GM12878 (cell line): ENCODE measurements at regions not wholly inside any gene's neighbourhood (a gene's known extent, or its start where the extent isn't known, plus 50 kb on each side); places are given as distances from the start of the nearest gene placed in this dataset.

Source experiments
- ATAC-seq: fragments of 200-7000 bp; cut with Tn5 transposase; 3 replicates; pipeline ENCODE4 v1.9.1; 2020; ENCODE audit warnings: mild to moderate bottlenecking, moderate library complexity
- BruUV-seq: library from RNA; stranded (reverse); fragments of 400-500 nt; replicated peaks from 2 replicates; lab custom pipeline; 2021; lab: Mats Ljungman, UMichigan
- CTCF ChIA-PET: fragments of 300-600 bp; sonication (Branson Sonifier 250); formaldehyde crosslinking; extraction: SDS; loops from one replicate; lab custom pipeline; 2021; ENCODE audit warnings: inconsistent platforms; lab: Yijun Ruan, JAX
- POLR2A ChIA-PET: fragments of 350-600 bp; formaldehyde crosslinking; extraction: SDS; loops from one replicate; lab custom pipeline; 2021; ENCODE audit warnings: inconsistent platforms; lab: Charles Lee
- RAD21 ChIA-PET: fragments of 300-600 bp; sonication (Branson Sonifier 250); formaldehyde crosslinking; loops from one replicate; lab custom pipeline; 2023; ENCODE audit warnings: antibody characterized with exemption; ENCODE audit not compliant: unreplicated experiment; lab: Charles Lee
- SMC1A ChIA-PET: fragments of 300-600 bp; sonication (Branson Sonifier 250); formaldehyde crosslinking; loops from one replicate; lab custom pipeline; 2023; ENCODE audit not compliant: unreplicated experiment, uncharacterized antibody; lab: Charles Lee
- DNase-seq: peaks from one replicate; pipeline ENCODE4 v3.0.0-alpha.2; 2011; ENCODE audit warnings: low read depth, low spot score
- FAIRE-seq: peaks from 3 replicates; lab custom pipeline; 2011; peaks lifted over from hg19 to GRCh38; lab: Jason Lieb, UNC
- H2AFZ ChIP-seq: 2 replicates; pipeline ENCODE4 v1.6.0; 2011; ENCODE audit warnings: low read depth, low read length, control low read depth; ENCODE audit not compliant: control insufficient read depth
- H3K27ac ChIP-seq: 2 replicates; pipeline ENCODE4 v1.5.1; 2011; ENCODE audit warnings: control low read depth; ENCODE audit not compliant: control insufficient read depth, insufficient read depth
- H3K27me3 ChIP-seq, 2 experiments: replicated peaks in 1 of 2; 2 replicates each; pipeline versions ENCODE4 v1.6.0 to v1.6.1; 2011; ENCODE audit warnings: low read length in 1 of 2; ENCODE audit not compliant: control insufficient read depth in 2 of 2, insufficient read depth in 2 of 2
- H3K36me3 ChIP-seq, 2 experiments: 2 replicates each; pipeline ENCODE4 v1.5.1; 2011; ENCODE audit warnings: low read length in 1 of 2; ENCODE audit not compliant: control insufficient read depth in 2 of 2, insufficient read depth in 2 of 2
- H3K4me1 ChIP-seq: 2 replicates; pipeline ENCODE4 v1.6.1; 2011; ENCODE audit warnings: mild to moderate bottlenecking, low read length, moderate library complexity, mixed read lengths; ENCODE audit not compliant: control insufficient read depth, insufficient read depth
- H3K4me2 ChIP-seq: 2 replicates; pipeline ENCODE4 v1.6.0; 2011; ENCODE audit warnings: control low read depth; ENCODE audit not compliant: control insufficient read depth, insufficient read depth
- H3K4me3 ChIP-seq: fragments of 200-600 bp; sonication (generic); 2 replicates; pipeline ENCODE4 v1.5.1; 2016
- H3K79me2 ChIP-seq: 2 replicates; pipeline ENCODE4 v1.6.0; 2011; ENCODE audit warnings: low read length; ENCODE audit not compliant: control insufficient read depth, insufficient read depth
- H3K9ac ChIP-seq: 2 replicates; pipeline ENCODE4 v1.8.0; 2011; ENCODE audit warnings: low read length, control low read depth, mixed read lengths; ENCODE audit not compliant: control insufficient read depth, insufficient read depth
- H3K9me3 ChIP-seq: replicated peaks from 3 replicates; pipeline ENCODE4 v1.5.1; 2011; ENCODE audit warnings: mild to moderate bottlenecking, low read length; ENCODE audit not compliant: control insufficient read depth, insufficient read depth
- H4K20me1 ChIP-seq: 2 replicates; pipeline ENCODE4 v1.6.0; 2011; ENCODE audit not compliant: control insufficient read depth, insufficient read depth
- CEBPB ChIP-seq, 2 experiments: fragments of 150-350 bp in 1 of 2; IDR thresholded peaks; 2 replicates each; pipeline ENCODE4 v1.6.1; 2012 to 2014; ENCODE audit warnings: low read depth in 2 of 2, low read length in 2 of 2, borderline replicate concordance in 1 of 2, inconsistent platforms in 1 of 2
- CREM ChIP-seq: IDR thresholded peaks from 2 replicates; pipeline ENCODE4 v1.6.1; 2014; ENCODE audit warnings: antibody characterized with exemption, low read depth
- E4F1 ChIP-seq: fragments of 450-650 bp; IDR thresholded peaks from 2 replicates; pipeline ENCODE4 v1.6.1; 2018; ENCODE audit warnings: borderline replicate concordance, mild to moderate bottlenecking; ENCODE audit not compliant: partially characterized antibody
- EGR1 ChIP-seq, 2 experiments: IDR thresholded peaks; 1 replicate in 1 of 2; 2 replicates in 1 of 2; pipeline ENCODE4 v1.6.1; 2011 to 2012; ENCODE audit warnings: low read depth in 2 of 2, low read length in 2 of 2, borderline replicate concordance in 1 of 2, mild to moderate bottlenecking in 1 of 2, moderate library complexity in 1 of 2
- HCFC1 ChIP-seq: fragments of 150-350 bp; IDR thresholded peaks from 2 replicates; pipeline ENCODE4 v1.6.1; 2014; ENCODE audit warnings: low read length
- MTA2 ChIP-seq: fragments of 450-650 bp; IDR thresholded peaks from 2 replicates; pipeline ENCODE4 v1.6.1; 2016; ENCODE audit warnings: low read depth, mild to moderate bottlenecking, moderate library complexity
- SMARCA5 ChIP-seq: fragments of 450-650 bp; IDR thresholded peaks from 2 replicates; pipeline ENCODE4 v1.6.1; 2017; ENCODE audit warnings: mild to moderate bottlenecking
- SREBF1 ChIP-seq: IDR thresholded peaks from 2 replicates; pipeline ENCODE4 v1.6.1; 2012; ENCODE audit warnings: mild to moderate bottlenecking, low read length
- WRNIP1 ChIP-seq: IDR thresholded peaks from 2 replicates; pipeline ENCODE4 v1.6.1; 2011; ENCODE audit warnings: low read depth, low read length, improper control_type of control experiment, borderline replicate concordance
- ZBTB11 ChIP-seq: fragments of 450-650 bp; formaldehyde crosslinking; IDR thresholded peaks from 2 replicates; pipeline ENCODE4 v1.5.0; 2022; ENCODE audit warnings: mild to moderate bottlenecking, missing genetic modification characterization
- ZNF592 ChIP-seq: fragments of 450-650 bp; IDR thresholded peaks from 2 replicates; pipeline ENCODE4 v1.6.1; 2017; ENCODE audit warnings: mild to moderate bottlenecking, moderate library complexity
- WGBS: methylation state at CpG from one replicate; pipeline ENCODE4 v1.1.6; 2016; ENCODE audit warnings: low lambda C conversion rate; ENCODE audit not compliant: insufficient replicate concordance, insufficient coverage; ENCODE audit errors: missing lambda C conversion rate; 5-methylcytosine and 5-hydroxymethylcytosine counted together
- in situ Hi-C: fragments of 300-500 bp; cut with MboI; formaldehyde crosslinking; loops from 9 replicates; pipeline ENCODE4 v1.14.3; 2018; ENCODE audit warnings: mixed read lengths
- intact Hi-C: fragments of 100-400 bp; cut with micrococcal nuclease; formaldehyde crosslinking; loops from one replicate; pipeline ENCODE4 v1.14.2; 2022; ENCODE audit not compliant: unreplicated experiment

- Histone ChIP-seq H3K9me3 (no peaks in the 10 kb centered on the region), H3K79me2 (no peaks in the 10 kb centered on the region), H3K27ac (no peak overlapping the region), H2AFZ (no peak overlapping the region), H3K4me1 (no peaks in the 10 kb centered on the region), H3K36me3 (no peaks in the 10 kb centered on the region), H4K20me1 (no peaks in the 10 kb centered on the region), H3K9ac (no peak overlapping the region), H3K27me3 (no peaks in the 10 kb centered on the region), H3K4me2 (no peak overlapping the region), H3K4me3 (no peak overlapping the region)
- ChIA-PET SMC1A (interaction anchor here (0.6 kb wide), 1 partner anchor 597 kb away, joined by 3 read pairs; no protein-coding TSS in a partner anchor), RAD21 (no interaction called here), POLR2A (no interaction called here), CTCF (no interaction called here)
- TF ChIP-seq SREBF1 = no peak
- TF ChIP-seq CEBPB (IDR thresholded peaks at IDR 0.05; ENCODE audit: borderline replicate concordance in 1 of 2, low read depth in 2 of 2, low read length in 2 of 2) = no peak
- TF ChIP-seq WRNIP1 = no peak
- no peak for TF ChIP-seq MTA2
- no peak for TF ChIP-seq SMARCA5
- TF ChIP-seq HCFC1 = no peak
- TF ChIP-seq CREM = no peak
- no peak for TF ChIP-seq E4F1
- no peak for TF ChIP-seq EGR1 (IDR thresholded peaks at IDR 0.05; ENCODE audit: borderline replicate concordance in 1 of 2, low read depth in 2 of 2, low read length in 2 of 2)
- TF ChIP-seq ZNF592 = no peak
- TF ChIP-seq ZBTB11 (CRISPR knock-in tag) = no peak
- FAIRE-seq = no peak
- intact Hi-C loops (no loop called here), in situ Hi-C loops (no loop called here)
- no TSS peak for BruUV-seq
- WGBS = 35% methylated on average over 3 of the region's 3 CpGs
- ATAC-seq = peak; percentile 76
- DNase-seq = no peak
Observed at GRCh38 chr7:125253452-125254190, 324.0 kb upstream of the POT1 start.
